ENCODE measurements at regions not wholly inside any gene's neighbourhood (a gene's known extent, or its start where the extent isn't known, plus 50 kb on each side); places are given as distances from the start of the nearest gene placed in this dataset.

GRCh38 chr2:60677356-60677755 lies 78.7 kb upstream of the PAPOLG start:
- no peaks in the 10 kb centered on the region for H3K9me3 Mint-ChIP-seq (ENCODE audit: unreplicated experiment)
- H3K27me3 Mint-ChIP-seq (ENCODE audit: unreplicated experiment), result peaks cover 37% of the 10 kb centered on the region
- no peak overlapping the region for H3K27ac Mint-ChIP-seq (ENCODE audit: unreplicated experiment)
- no peaks in the 10 kb centered on the region for H3K36me3 Mint-ChIP-seq (ENCODE audit: unreplicated experiment)
- DNase-seq (ENCODE audit: extremely low spot score, unreplicated experiment), result no peak
- no peak overlapping the region for H3K4me3 Mint-ChIP-seq (ENCODE audit: unreplicated experiment)
- H3K4me1 Mint-ChIP-seq (ENCODE audit: unreplicated experiment), result no peaks in the 10 kb centered on the region
- no peak for TF ChIP-seq CTCF (IDR thresholded peaks at IDR 0.05)

GRCh38 chr2:60678551-60678950 lies 77.5 kb upstream of the PAPOLG start:
- no peak for TF ChIP-seq CTCF (IDR thresholded peaks at IDR 0.05)
- Mint-ChIP-seq H3K4me1 (ENCODE audit: unreplicated experiment) (no peaks in the 10 kb centered on the region), H3K9me3 (ENCODE audit: unreplicated experiment) (no peaks in the 10 kb centered on the region), H3K36me3 (ENCODE audit: unreplicated experiment) (no peaks in the 10 kb centered on the region), H3K27ac (ENCODE audit: unreplicated experiment) (no peak overlapping the region), H3K27me3 (ENCODE audit: unreplicated experiment) (peaks cover 36% of the 10 kb centered on the region), H3K4me3 (ENCODE audit: unreplicated experiment) (no peak overlapping the region)
- DNase-seq (ENCODE audit: extremely low spot score, unreplicated experiment), result peak; percentile 25

- Mint-ChIP-seq H3K36me3 (ENCODE audit: unreplicated experiment) (no peaks in the 10 kb centered on the region), H3K4me3 (ENCODE audit: unreplicated experiment) (no peak overlapping the region), H3K9me3 (ENCODE audit: unreplicated experiment) (no peaks in the 10 kb centered on the region), H3K4me1 (ENCODE audit: unreplicated experiment) (no peaks in the 10 kb centered on the region), H3K27ac (ENCODE audit: unreplicated experiment) (no peak overlapping the region), H3K27me3 (ENCODE audit: unreplicated experiment) (peaks cover 36% of the 10 kb centered on the region)
- no peak for DNase-seq (ENCODE audit: extremely low spot score, unreplicated experiment)
- TF ChIP-seq CTCF (IDR thresholded peaks at IDR 0.05), result no peak
These were observed 76.9 kb upstream of the PAPOLG start for GRCh38 chr2:60679036-60679780.

- H3K9me3 Mint-ChIP-seq (ENCODE audit: unreplicated experiment), result no peaks in the 10 kb centered on the region
- no peak for DNase-seq (ENCODE audit: extremely low spot score, unreplicated experiment)
- no peaks in the 10 kb centered on the region for H3K36me3 Mint-ChIP-seq (ENCODE audit: unreplicated experiment)
- H3K27ac Mint-ChIP-seq (ENCODE audit: unreplicated experiment), result no peak overlapping the region
- no peaks in the 10 kb centered on the region for H3K4me1 Mint-ChIP-seq (ENCODE audit: unreplicated experiment)
- TF ChIP-seq CTCF (IDR thresholded peaks at IDR 0.05), result no peak
- H3K27me3 Mint-ChIP-seq (ENCODE audit: unreplicated experiment), result peaks cover 22% of the 10 kb centered on the region
- no peak overlapping the region for H3K4me3 Mint-ChIP-seq (ENCODE audit: unreplicated experiment)
These were observed 62.5 kb upstream of the PAPOLG start for GRCh38 chr2:60693551-60693950.

- DNase-seq (ENCODE audit: extremely low spot score, unreplicated experiment), result no peak
- Mint-ChIP-seq H3K27ac (ENCODE audit: unreplicated experiment) (no peak overlapping the region), H3K4me1 (ENCODE audit: unreplicated experiment) (no peaks in the 10 kb centered on the region), H3K9me3 (ENCODE audit: unreplicated experiment) (no peaks in the 10 kb centered on the region), H3K4me3 (ENCODE audit: unreplicated experiment) (no peak overlapping the region), H3K27me3 (ENCODE audit: unreplicated experiment) (peaks cover 23% of the 10 kb centered on the region), H3K36me3 (ENCODE audit: unreplicated experiment) (no peaks in the 10 kb centered on the region)
- no peak for TF ChIP-seq CTCF (IDR thresholded peaks at IDR 0.05)
These were observed 60.3 kb upstream of the PAPOLG start for GRCh38 chr2:60695793-60696192.
